GM19240 (cell line): ENCODE measurements at regions not wholly inside any gene's neighbourhood (a gene's known extent, or its start where the extent isn't known, plus 50 kb on each side); places are given as distances from the start of the nearest gene placed in this dataset.
"Not testable (repeated sequence)": the region's sequence is repeated elsewhere in the genome, so short reads cannot be mapped to it uniquely, and the experiment has no call there.

ENCODE experiments used
- DNase-seq: peaks from one replicate; pipeline ENCODE4 v3.0.0; 2011; ENCODE audit warnings: low spot score; ENCODE audit not compliant: insufficient read length

DNA sequence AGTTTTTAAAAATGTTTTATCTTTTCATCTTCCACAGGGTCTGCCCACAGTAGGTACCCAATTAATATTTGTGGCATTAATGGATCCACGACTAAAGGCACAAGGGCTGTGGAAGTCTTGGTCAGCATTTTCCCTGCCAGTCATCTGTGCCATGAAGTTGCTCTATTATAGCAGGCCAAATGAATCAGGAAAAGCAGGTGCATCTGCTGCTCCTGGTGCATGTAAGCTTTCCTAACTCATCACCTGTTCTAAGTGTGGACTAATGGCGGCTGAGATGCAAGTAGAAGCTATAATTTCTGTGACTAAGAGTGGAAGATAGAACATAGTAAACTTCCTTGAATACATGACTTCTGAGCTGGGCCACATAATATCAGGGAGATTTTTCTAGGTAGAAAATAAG lies 182.5 kb upstream of the TENM4 start:
- no peak for DNase-seq

DNA sequence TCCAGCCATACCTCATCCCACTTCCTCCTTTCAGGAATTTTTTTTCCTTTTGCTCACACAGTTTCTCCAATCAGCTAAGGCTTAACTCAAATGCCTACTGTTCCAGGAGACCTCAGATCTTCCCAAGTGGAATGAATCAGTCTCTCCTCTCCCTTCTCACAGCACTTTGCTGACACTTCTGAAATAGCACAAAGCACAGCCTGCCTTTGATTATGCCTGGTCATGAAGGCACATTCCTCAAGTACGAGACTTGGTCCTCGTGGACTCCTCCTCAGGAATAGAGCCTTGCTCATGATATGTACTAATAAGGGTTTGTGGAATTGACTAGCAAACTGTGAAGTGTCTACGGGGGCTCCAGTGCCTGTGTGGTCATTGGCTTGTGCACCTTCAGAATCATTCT lies 176.7 kb upstream of the TENM4 start:
- DNase-seq = no peak

DNA sequence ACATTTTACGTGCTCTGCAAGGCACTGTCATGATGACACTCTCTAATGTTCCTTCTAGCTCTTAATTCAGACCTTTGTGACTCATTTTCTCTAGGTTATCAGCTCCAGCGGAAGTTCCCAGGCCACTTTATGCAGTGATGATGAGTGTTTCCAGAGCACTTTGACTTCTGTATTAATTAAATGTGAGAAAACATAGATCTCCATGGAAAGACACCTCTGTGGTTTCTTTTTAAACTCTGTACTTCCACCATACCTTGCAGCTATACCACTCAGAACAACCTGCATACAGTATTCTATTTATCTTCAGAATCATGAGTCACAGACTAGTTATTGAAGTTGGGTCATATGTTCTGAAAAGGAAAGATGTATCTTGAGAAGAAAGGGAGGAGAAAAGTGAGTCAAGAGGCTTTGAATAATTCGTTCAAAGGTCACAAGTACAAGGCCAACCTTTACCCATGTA lies 175.6 kb upstream of the TENM4 start:
- DNase-seq = no peak

DNA sequence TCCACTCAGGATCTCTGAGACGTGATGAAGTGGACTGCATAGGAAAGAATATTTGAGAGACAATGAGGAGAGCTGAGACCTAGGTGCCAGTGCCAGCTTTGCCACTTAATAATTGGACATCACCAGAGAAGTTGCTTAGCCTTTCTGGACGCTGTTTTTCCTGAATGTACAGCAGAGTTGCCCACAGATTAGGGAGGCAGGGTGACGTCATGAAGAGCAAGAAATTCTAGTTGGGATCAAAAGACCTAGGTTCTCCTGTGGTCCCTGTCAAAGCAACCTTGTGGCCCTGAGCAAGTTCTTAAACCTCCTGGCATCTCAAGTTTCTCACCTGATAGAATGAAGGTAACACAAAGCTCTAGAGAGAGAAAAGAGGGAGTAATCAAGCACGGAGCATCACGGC lies 174.6 kb upstream of the TENM4 start:
- no peak for DNase-seq

DNA sequence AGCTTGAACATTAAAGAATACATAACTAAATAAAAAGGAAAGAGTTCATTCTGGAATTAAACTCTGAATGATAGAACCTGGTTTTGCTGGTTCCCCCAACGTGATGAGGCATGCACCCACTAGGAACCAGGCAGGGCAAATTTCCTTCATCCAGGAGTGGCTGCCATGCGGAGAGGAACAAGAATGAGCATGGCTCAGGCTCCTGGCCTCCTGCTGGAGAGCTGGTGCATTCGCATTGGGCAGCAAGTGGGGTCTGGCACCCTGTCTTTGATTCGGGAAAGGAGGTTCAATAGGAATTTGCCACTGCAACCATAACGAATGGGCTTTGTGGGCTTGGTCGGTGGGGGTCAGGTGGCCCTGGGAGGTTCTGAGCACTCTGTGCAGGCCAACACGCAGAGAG lies 169.8 kb upstream of the TENM4 start:
- no peak for DNase-seq

DNA sequence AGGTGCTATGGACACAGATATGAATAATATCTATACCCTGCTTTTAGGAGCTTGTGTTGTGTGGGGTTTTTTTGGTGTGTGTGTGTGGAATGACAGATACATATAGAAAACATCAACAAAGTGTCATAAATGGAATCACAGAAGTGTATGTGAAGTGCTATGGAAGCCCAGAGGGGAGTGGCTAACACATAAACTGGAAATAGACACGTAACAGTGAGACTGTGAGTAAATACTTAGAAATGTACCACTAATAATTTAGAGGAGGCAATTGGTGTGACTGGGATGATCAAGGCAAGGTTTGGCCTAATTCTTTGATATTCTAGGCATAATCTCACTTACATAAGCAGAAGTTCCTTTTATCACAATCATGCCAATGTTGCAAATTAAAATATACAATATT lies 169.3 kb upstream of the TENM4 start:
- DNase-seq = no peak

DNA sequence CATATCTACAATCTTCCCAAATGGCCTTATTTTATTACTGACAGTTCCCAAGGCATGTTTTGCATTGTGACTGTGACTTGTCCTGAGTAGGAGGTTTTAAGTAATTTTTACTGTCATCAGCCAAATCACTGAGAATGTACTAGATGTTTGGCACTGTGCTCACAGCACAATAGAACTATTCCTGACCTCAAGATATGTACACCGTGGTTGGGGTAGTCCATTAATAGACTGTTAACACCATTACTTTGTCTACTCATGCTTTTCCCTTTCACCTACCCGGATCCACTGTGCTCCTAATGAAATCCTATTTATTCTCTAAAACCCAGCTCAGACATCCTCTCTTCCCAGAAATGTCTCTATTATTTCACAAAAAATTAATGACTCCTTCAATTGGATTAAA lies 168.7 kb upstream of the TENM4 start:
- no peak for DNase-seq

DNA sequence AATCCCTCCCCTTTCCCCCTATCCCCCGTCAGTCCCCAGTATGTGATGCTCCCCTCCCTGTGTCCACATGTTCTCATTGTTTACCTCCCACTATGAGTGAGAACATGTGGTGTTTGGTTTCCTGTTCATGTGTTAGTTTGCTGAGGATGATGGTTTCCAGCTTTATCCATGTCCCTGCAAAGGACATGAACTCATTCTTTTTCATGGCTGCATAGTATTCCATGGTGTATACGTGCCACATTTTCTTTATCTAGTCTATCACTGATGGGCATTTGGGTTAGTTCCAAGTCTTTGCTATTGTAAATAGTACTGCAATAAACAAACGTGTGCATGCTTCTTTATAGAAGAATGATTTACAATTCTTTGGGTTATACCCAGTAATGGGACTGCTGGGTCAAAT lies 165.6 kb upstream of the TENM4 start:
- DNase-seq = not testable (repeated sequence)

DNA sequence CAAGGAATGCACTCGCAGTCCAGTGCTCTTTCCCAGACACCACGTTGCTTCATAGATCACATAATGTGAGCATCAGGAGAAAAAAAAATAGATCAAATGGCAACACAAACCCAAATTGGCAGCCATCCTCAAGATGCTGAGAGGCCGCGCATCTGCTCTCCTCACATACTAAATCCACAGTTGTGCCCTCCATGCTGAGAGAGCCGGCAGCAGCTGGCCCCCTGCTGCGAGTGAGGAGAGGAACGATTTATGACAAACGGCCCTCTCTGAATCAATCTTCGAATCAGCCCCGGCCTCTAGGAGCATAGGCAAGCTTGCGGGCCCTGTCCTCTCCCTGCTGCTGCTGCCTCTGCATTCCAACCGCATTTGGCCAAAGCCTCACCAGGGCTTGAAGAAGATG lies 159.9 kb upstream of the TENM4 start:
- no peak for DNase-seq

DNA sequence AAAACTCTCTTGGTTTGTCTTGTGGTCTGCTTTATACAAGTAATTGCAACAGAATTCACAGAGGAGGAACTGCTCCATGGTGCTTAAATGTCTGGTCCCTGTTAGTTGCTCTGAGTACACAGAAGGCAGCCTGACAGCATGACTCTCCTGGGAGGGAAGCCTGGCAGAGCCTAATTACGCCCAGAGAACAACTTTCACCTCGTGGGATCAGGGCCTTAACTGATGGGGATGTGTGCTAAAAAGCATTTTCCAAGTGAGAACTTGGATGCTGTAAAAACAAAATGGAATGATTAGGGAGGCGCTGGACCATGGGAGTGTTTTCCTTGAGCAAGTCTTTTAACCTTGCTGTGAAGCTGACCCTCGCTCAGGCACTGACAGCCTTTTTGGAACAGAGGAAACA lies 154.0 kb upstream of the TENM4 start:
- DNase-seq = no peak

DNA sequence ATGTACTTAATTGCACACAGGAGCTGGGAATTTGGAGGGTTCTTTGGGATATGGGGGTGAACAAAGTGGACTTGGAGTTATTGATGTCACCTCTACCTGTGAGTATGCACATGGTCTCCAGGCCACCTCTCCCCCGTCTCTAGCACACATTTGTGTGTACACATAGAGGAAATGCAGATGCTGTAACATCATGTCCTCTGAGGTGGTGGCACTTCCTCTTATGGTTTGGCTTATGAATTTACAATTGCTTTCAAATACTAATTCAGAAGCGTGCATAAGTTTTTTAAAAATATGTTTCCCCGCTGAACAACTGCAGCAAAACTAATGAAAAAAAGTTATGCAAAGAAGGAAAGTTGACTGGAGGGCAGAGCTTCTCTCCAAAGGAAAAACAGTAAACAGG lies 152.0 kb upstream of the TENM4 start:
- no peak for DNase-seq

DNA sequence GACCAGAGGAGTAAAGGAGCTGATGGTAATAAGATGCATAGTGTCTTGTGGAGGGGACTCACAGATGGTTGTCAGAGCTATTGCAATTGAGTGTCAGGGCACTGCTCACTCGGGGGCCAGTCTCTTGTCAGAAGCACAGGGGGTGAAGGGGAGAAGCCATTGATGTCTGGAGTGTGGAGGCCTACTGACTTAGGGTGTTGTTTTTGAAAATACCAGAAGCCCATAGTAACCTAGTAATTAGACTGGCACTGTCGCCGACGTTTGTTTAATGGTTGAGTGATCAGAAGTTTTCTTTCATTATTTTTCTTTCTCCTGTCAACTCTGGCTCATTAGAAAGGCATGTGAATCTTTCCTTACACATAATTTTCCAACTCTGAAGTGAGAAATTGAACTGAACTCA lies 151.6 kb upstream of the TENM4 start:
- no peak for DNase-seq

DNA sequence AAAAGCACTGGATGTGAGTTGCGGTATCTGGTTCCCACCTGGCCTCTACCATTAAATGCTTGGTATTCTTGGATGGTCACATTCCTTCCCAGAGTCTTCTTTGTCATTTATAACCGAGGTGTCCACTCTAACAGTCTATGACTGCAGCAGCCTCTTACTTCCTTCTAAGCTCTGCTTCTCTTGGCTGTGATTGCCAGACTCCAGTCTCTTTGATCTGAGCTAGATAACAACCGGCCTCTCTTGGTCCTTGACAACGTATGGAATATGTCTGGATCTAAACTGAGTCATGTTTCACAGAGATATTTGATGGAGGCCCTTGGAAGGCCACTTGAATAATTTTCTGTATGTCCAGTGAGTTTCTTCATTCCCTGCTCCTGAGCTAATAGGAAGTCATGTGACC lies 141.6 kb upstream of the TENM4 start:
- no peak for DNase-seq

DNA sequence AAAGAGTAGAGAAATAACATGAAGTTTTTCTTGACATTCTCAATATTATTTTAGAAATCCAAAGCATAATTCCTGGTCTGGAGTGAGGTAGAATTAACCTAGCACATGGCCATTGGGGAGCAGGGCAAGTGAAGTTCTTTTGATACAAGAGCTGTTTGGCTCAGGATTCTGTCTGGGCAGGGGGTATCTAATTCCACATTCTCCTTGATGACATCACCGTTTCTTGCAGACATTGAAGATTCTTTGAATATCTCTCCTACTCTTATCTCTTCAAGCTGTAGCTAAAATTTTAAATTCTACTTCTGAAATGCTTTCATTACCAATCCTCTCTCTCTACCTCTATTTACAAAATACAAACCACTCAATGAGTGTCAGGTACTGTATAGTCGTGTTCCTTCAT lies 138.2 kb upstream of the TENM4 start:
- DNase-seq = no peak

DNA sequence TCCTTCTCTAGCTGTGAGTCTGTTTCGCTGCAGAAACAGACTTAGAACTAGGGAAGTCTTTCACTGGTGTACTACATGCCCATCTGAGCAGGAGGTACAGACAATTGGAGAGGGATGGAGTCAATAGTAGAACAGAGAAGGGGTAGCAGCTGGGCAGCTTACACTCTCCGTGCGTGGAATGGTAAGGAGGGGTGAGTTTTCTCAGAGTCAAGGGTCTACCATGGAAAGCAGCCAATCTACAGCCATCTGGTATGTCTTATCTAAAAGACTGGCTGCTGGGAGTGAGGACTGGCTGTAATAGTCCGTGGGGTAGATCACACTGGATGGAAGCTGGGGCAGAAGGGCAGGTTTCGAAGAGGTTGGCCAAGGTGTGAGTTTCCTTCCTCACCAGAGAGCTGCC lies 137.3 kb upstream of the TENM4 start:
- no peak for DNase-seq

DNA sequence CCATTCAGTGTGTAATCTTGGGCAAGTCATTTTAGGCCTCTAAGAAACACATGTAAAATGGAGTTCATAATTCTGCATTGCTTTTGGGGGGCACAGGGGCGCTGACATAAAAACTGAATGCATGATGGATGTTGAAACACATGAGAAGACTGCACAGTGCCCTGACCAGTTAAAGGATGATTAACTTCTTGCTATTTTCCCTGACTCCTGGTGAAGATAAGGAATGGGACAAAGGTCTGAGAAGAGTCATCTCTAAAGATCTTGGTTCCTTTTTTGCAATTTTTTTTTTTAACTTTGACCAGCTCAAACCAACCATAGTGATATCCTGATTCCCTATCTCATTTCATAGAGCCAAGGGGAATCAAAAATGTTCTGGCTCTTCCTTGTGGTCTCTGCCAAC lies 134.9 kb upstream of the TENM4 start:
- DNase-seq = no peak

DNA sequence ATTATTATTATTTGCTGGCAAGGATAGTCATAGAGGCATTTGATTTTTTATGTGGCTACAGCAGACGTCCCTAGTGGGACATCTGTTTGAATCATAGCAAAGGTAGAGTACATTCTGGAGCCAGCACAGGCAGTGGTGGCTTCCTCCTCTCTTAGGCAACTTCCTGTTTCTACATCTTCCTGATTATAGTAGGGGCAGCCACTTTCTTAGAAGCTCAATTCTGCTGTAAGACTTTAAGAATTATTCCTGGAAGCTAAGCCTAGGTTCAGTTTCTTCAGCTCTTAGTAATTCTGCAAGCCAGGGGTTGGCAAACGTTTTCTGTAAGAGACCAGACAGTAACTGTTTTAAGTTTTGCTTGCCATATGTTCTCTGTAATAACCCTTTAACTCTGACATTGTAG lies 129.3 kb upstream of the TENM4 start:
- no peak for DNase-seq

DNA sequence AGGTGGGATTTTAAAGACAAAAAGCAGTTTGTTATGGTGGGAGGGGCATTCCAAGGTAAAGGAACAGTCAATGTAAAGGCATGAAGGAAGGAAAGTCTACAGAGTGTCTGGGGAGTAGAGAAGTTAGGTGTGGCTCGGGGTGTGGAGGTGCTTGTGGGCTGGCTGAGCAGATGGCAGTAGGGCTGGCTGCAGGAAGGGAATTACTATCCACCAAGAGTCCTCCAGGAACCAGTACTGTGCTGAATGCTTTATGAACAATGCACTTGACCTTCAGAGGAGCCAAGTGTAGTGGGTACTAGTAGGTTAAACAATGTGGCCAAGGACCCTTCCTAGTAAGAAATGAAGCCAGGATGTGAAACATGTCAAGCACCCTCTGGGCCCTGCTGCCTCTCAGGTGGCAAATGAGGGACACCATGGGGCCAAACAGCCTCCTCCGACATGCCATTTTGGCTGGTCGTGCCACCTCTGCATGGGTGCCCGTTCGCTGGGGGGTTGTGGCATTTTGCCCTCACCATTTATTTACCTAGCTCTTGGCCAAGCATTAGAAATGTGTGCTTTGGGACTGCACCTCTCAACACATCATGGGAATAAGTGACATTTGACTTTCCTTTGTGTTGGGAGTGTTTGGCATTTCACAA lies 123.6 kb upstream of the TENM4 start:
- no peak for DNase-seq

DNA sequence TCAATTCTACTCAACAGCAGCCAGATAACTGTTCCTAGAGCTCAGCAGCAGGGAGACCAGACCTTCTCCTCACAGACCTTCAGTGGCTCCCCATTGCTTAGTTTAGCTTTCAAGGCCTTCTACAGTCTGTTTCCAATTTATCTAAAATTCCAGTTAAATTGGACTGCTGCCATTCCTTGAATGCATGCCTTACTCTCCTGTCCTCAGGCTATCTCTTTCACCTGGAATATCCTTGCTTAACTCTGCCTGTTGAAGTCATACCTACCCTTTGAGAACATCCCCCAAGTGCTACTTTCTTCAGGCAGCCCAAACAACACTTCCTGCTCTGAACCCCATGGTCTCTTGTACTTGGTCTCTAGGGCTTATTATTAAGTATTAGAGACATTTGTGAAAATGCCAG lies 120.7 kb upstream of the TENM4 start:
- DNase-seq = no peak

DNA sequence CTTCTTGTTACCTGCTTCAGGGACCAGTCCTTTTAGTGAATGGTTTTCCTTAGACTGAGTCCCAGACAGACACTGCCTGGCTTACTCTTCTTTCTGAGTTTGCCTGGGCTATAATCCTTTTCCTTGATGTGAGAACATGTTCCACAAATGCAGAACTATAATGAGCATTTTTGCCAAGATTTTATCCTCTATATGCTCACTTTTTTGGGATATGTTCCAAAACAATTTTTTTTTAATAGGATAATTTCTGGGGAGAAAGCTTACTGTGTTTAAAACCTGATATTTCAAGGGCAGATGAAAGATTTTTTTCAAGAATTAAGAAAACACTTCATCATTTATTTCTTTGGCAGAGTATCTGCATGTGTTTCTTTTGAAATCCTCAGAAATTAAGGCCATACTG lies 110.0 kb upstream of the TENM4 start:
- DNase-seq = no peak

DNA sequence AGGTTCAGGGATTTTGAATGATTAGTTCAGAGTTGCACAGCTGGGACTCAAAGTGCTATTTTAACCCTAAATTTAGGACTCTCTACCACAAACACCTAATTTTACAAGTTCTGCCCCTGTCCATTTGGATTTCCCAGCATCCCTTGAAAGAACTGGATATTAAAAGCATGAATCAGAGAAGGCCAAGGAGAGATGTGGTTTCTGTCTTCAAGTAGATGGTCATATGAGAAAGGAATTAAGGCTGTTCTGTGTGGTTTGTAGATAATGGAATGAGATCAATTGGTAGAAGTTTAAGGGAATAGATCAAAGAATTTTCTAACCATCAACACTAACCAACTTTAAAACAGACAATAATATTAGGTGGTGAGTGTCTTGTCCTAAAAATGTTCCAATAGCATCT lies 106.4 kb upstream of the TENM4 start:
- DNase-seq = no peak

DNA sequence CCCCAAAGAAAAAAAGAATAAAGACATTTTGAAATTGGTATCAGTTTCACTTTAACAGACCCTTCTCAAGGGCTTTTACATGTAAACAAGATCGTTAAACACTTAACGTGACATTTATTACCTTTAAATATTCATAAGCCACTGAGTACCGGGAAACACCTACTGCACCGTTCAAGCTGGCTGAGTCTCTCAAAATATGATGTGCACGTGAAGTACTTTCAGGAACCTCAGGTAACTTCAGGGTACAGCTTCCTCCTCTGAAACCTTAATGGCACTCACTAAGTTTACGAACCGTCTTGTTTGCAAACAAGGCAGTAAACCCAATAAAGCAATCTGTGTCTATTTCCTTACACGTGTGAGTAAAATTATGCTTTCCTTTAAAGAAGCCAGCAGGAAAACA lies 105.5 kb upstream of the TENM4 start:
- DNase-seq = no peak

DNA sequence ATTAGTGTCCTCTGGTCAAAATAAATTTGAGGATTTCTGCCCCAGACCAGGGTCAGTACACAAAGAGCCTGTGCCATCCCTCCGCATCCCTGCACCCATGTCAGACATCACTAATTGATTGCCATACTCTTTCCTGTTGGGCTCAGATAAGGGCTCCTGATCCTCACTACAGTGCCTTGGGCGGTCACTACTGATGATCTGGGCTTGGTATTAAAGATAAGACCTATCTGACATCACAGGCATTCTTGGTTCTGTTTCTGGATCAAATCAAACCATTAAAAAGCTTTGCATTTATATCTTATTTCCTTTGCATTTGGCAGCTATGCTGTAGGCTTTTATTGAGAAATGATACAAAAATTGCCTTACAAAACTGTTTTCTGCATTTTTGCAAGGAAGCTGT lies 103.5 kb upstream of the TENM4 start:
- no peak for DNase-seq

DNA sequence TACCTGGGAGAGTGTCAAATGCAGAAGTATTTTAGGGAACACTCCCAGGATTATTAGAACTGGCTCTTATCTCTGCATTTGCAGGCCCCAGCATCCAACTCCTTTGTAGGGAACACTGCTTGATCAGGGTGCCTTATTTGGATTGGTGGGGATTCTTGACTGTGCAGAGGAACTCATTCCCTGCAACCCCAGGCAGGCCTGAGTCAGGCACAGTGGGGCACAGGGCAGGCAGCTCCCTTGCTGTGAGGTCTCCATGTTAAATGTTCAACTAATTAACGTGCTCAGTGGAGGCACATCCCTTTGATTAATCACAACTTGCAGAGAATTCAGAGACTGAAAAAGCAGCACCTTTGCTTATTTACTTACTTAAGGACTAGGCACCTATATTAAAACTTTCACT lies 102.3 kb upstream of the TENM4 start:
- DNase-seq = no peak
